Liver (tissue), 8 donors: ENCODE measurements at regions not wholly inside any gene's neighbourhood (a gene's known extent, or its start where the extent isn't known, plus 50 kb on each side); places are given as distances from the start of the nearest gene placed in this dataset.

Experiments
- DNase-seq: peaks from one replicate; pipeline ENCODE4 v3.0.0-alpha.2; 2017; ENCODE audit warnings: low spot score
- H3K27ac ChIP-seq, 2 donors: one replicate each; pipeline ENCODE4 v1.7.0; 2013; ENCODE audit warnings: inconsistent platforms in 2 of 2, low read length in 2 of 2, control low read depth in 1 of 2, low read depth in 1 of 2, mild to moderate bottlenecking in 1 of 2
- H3K27me3 ChIP-seq, 4 donors: one replicate each; pipeline versions ENCODE4 v1.6.1 to v1.7.0; 2013; ENCODE audit warnings: low read length in 3 of 4, inconsistent platforms in 1 of 4, mild to moderate bottlenecking in 1 of 4, moderate library complexity in 1 of 4; ENCODE audit not compliant: control insufficient read depth in 4 of 4, insufficient read depth in 4 of 4
- H3K36me3 ChIP-seq, 4 donors: one replicate each; pipeline versions ENCODE4 v1.6.1 to v1.7.0; 2013; ENCODE audit warnings: low read length in 3 of 4, mild to moderate bottlenecking in 3 of 4, low read depth in 1 of 4, moderate library complexity in 1 of 4; ENCODE audit not compliant: control insufficient read depth in 4 of 4, insufficient read depth in 3 of 4
- H3K4me1 ChIP-seq, 4 donors: one replicate each; pipeline versions ENCODE4 v1.6.1 to v1.7.0; 2013; ENCODE audit warnings: low read length in 3 of 4, mild to moderate bottlenecking in 3 of 4, moderate library complexity in 1 of 4; ENCODE audit not compliant: control insufficient read depth in 4 of 4, insufficient read depth in 4 of 4
- H3K4me3 ChIP-seq, 3 donors: one replicate each; pipeline versions ENCODE4 v1.6.1 to v1.7.0; 2013; ENCODE audit warnings: low read length in 3 of 3, control low read depth in 1 of 3, low read depth in 1 of 3, mild to moderate bottlenecking in 1 of 3
- H3K9ac ChIP-seq, 2 donors: one replicate each; pipeline ENCODE4 v1.7.0; 2013; ENCODE audit warnings: low read length in 2 of 2, mild to moderate bottlenecking in 2 of 2, moderate library complexity in 2 of 2, control low read depth in 1 of 2, low read depth in 1 of 2
- H3K9me3 ChIP-seq, 4 donors: one replicate each; pipeline versions ENCODE4 v1.6.1 to v1.7.0; 2013; ENCODE audit warnings: low read length in 3 of 4; ENCODE audit not compliant: control insufficient read depth in 4 of 4
- EGR1 ChIP-seq, 2 donors: IDR thresholded peaks; 2 replicates each; pipeline ENCODE4 v1.6.1; 2016 to 2018; ENCODE audit warnings: antibody characterized with exemption in 2 of 2, low read depth in 2 of 2
- FOXA1 ChIP-seq: IDR thresholded peaks from 2 replicates; pipeline ENCODE4 v1.6.1; 2016; ENCODE audit warnings: antibody characterized with exemption
- FOXA2 ChIP-seq: IDR thresholded peaks from 2 replicates; pipeline ENCODE4 v1.6.1; 2016; ENCODE audit warnings: antibody characterized with exemption
- GABPA ChIP-seq, 2 donors: IDR thresholded peaks in 1 of 2; conservative IDR thresholded peaks in 1 of 2; 2 replicates each; pipeline ENCODE4 v1.6.1; 2016; ENCODE audit warnings: antibody characterized with exemption in 2 of 2, mild to moderate bottlenecking in 1 of 2, moderate library complexity in 1 of 2
- HNF4A ChIP-seq, 2 donors: conservative IDR thresholded peaks; 2 replicates each; pipeline ENCODE4 v1.6.1; 2016; ENCODE audit warnings: antibody characterized with exemption in 2 of 2, mild to moderate bottlenecking in 2 of 2
- HNF4G ChIP-seq: IDR thresholded peaks from 2 replicates; pipeline ENCODE4 v1.6.1; 2016; ENCODE audit warnings: antibody characterized with exemption
- JUND ChIP-seq, 2 donors: IDR thresholded peaks; 2 replicates each; pipeline ENCODE4 v1.6.1; 2016; ENCODE audit warnings: antibody characterized with exemption in 2 of 2
- NR2F2 ChIP-seq: IDR thresholded peaks from 2 replicates; pipeline ENCODE4 v1.6.1; 2016; ENCODE audit warnings: antibody characterized with exemption
- RAD21 ChIP-seq, 2 donors: IDR thresholded peaks; 2 replicates each; pipeline ENCODE4 v1.6.1; 2016; ENCODE audit warnings: antibody characterized with exemption in 2 of 2, mild to moderate bottlenecking in 2 of 2
- RXRA ChIP-seq, 2 donors: IDR thresholded peaks; 2 replicates each; pipeline ENCODE4 v1.6.1; 2017 to 2018; ENCODE audit warnings: antibody characterized with exemption in 2 of 2, mild to moderate bottlenecking in 1 of 2
- SP1 ChIP-seq: IDR thresholded peaks from 2 replicates; pipeline ENCODE4 v1.6.1; 2018; ENCODE audit warnings: antibody characterized with exemption, mild to moderate bottlenecking
- TAF1 ChIP-seq: conservative IDR thresholded peaks from 2 replicates; pipeline ENCODE4 v1.6.1; 2016; ENCODE audit warnings: antibody characterized with exemption, mild to moderate bottlenecking
- YY1 ChIP-seq: IDR thresholded peaks from 2 replicates; pipeline ENCODE4 v1.6.1; 2016; ENCODE audit warnings: antibody characterized with exemption, mild to moderate bottlenecking
- WGBS: extraction: QIAGEN DNeasy Blood & Tissue Kit; methylation state at CpG from one replicate; pipeline ENCODE4 v1.1.7; 2013; 5-methylcytosine and 5-hydroxymethylcytosine counted together
- TF ChIP-seq, protein P1 (sequence below): IDR thresholded peaks from 2 replicates; pipeline ENCODE4 v1.6.1; 2016; ENCODE audit warnings: antibody characterized with exemption
- TF ChIP-seq, protein P2 (sequence below): IDR thresholded peaks from 2 replicates; pipeline ENCODE4 v1.6.1; 2016; ENCODE audit warnings: antibody characterized with exemption, mild to moderate bottlenecking
- TF ChIP-seq, protein P3 (sequence below): fragments of 150-350 bp; IDR thresholded peaks from 2 replicates; pipeline ENCODE4 v1.5.1; 2017; ENCODE audit warnings: improper control_type of control experiment, low read depth, low read length; ENCODE audit not compliant: missing input control
- TF ChIP-seq, protein P4 (sequence below): IDR thresholded peaks from 2 replicates; pipeline ENCODE4 v1.6.1; 2016; ENCODE audit warnings: antibody characterized with exemption
- TF ChIP-seq, protein P5 (sequence below): IDR thresholded peaks from 2 replicates; pipeline ENCODE4 v1.6.1; 2016; ENCODE audit warnings: antibody characterized with exemption
- donor health status: healthy.
- donor health status: healthy.
- donor health status: healthy.
- donor health status: healthy.
- donor health status: healthy.

DNA sequence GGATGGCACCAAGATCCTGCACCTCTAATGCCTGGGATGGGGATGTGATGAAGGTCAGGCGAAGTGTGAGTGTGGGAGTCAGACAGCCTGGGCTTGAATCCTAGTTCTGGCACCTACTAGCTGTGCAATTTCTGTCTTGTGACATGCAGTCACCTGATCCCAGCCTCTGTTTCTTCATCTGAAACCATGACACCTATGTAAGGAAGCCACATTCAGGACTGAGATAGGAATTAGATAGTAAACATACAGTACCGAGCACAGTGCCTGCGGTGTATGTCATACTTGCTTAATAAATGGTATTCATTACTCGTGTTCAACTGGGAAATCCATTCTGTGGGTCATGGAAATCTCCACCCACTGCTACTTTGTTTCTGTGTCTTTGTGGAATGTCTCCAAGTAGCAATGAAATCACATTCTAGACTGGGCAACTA, 140.6 kb upstream of the STC2 start:
- no peak overlapping the region for H3K9ac ChIP-seq
- H3K36me3 ChIP-seq: no peaks in the 10 kb centered on the region
- H3K9me3 ChIP-seq: peaks cover 0 to 5% (median 3%) of the 10 kb centered on the region in 4 donors
- DNase-seq: no peak
- 87% methylated on average over 4 of the region's 4 CpGs for WGBS
- TF ChIP-seq RXRA (IDR thresholded peaks at IDR 0.05): no peak
- no peak for TF ChIP-seq NR2F2
- TF ChIP-seq GABPA (IDR thresholded peaks at IDR 0.05 in 1 of 2, conservative IDR thresholded peaks at IDR 0.05 in 1 of 2): no peak
- no peak for TF ChIP-seq JUND (IDR thresholded peaks at IDR 0.05)
- TF ChIP-seq, protein P1, sequence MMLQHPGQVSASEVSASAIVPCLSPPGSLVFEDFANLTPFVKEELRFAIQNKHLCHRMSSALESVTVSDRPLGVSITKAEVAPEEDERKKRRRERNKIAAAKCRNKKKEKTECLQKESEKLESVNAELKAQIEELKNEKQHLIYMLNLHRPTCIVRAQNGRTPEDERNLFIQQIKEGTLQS: no peak
- TF ChIP-seq RAD21 (IDR thresholded peaks at IDR 0.05): no peak
- TF ChIP-seq, protein P2, sequence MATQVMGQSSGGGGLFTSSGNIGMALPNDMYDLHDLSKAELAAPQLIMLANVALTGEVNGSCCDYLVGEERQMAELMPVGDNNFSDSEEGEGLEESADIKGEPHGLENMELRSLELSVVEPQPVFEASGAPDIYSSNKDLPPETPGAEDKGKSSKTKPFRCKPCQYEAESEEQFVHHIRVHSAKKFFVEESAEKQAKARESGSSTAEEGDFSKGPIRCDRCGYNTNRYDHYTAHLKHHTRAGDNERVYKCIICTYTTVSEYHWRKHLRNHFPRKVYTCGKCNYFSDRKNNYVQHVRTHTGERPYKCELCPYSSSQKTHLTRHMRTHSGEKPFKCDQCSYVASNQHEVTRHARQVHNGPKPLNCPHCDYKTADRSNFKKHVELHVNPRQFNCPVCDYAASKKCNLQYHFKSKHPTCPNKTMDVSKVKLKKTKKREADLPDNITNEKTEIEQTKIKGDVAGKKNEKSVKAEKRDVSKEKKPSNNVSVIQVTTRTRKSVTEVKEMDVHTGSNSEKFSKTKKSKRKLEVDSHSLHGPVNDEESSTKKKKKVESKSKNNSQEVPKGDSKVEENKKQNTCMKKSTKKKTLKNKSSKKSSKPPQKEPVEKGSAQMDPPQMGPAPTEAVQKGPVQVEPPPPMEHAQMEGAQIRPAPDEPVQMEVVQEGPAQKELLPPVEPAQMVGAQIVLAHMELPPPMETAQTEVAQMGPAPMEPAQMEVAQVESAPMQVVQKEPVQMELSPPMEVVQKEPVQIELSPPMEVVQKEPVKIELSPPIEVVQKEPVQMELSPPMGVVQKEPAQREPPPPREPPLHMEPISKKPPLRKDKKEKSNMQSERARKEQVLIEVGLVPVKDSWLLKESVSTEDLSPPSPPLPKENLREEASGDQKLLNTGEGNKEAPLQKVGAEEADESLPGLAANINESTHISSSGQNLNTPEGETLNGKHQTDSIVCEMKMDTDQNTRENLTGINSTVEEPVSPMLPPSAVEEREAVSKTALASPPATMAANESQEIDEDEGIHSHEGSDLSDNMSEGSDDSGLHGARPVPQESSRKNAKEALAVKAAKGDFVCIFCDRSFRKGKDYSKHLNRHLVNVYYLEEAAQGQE: no peak
- TF ChIP-seq, protein P3, sequence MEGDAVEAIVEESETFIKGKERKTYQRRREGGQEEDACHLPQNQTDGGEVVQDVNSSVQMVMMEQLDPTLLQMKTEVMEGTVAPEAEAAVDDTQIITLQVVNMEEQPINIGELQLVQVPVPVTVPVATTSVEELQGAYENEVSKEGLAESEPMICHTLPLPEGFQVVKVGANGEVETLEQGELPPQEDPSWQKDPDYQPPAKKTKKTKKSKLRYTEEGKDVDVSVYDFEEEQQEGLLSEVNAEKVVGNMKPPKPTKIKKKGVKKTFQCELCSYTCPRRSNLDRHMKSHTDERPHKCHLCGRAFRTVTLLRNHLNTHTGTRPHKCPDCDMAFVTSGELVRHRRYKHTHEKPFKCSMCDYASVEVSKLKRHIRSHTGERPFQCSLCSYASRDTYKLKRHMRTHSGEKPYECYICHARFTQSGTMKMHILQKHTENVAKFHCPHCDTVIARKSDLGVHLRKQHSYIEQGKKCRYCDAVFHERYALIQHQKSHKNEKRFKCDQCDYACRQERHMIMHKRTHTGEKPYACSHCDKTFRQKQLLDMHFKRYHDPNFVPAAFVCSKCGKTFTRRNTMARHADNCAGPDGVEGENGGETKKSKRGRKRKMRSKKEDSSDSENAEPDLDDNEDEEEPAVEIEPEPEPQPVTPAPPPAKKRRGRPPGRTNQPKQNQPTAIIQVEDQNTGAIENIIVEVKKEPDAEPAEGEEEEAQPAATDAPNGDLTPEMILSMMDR: no peak
- TF ChIP-seq, protein P4, sequence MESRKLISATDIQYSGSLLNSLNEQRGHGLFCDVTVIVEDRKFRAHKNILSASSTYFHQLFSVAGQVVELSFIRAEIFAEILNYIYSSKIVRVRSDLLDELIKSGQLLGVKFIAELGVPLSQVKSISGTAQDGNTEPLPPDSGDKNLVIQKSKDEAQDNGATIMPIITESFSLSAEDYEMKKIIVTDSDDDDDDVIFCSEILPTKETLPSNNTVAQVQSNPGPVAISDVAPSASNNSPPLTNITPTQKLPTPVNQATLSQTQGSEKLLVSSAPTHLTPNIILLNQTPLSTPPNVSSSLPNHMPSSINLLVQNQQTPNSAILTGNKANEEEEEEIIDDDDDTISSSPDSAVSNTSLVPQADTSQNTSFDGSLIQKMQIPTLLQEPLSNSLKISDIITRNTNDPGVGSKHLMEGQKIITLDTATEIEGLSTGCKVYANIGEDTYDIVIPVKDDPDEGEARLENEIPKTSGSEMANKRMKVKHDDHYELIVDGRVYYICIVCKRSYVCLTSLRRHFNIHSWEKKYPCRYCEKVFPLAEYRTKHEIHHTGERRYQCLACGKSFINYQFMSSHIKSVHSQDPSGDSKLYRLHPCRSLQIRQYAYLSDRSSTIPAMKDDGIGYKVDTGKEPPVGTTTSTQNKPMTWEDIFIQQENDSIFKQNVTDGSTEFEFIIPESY: no peak
- TF ChIP-seq YY1: no peak
- no peak for TF ChIP-seq HNF4A (conservative IDR thresholded peaks at IDR 0.05)
- no peak for TF ChIP-seq FOXA2
- TF ChIP-seq EGR1 (IDR thresholded peaks at IDR 0.05; ENCODE audit: low read depth in 2 of 2): no peak
- no peak for TF ChIP-seq SP1
- TF ChIP-seq, protein P5, sequence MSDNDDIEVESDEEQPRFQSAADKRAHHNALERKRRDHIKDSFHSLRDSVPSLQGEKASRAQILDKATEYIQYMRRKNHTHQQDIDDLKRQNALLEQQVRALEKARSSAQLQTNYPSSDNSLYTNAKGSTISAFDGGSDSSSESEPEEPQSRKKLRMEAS: no peak
- TF ChIP-seq FOXA1: no peak
- TF ChIP-seq TAF1: no peak
- TF ChIP-seq HNF4G: no peak
- H3K27ac ChIP-seq: no peak overlapping the region
- no peaks in the 10 kb centered on the region for H3K4me1 ChIP-seq
- H3K4me3 ChIP-seq: no peak overlapping the region
- H3K27me3 ChIP-seq: peaks cover 0 to 2% (median 0%) of the 10 kb centered on the region in 4 donors
